Lung (tissue), 11 donors: ENCODE measurements at regions not wholly inside any gene's neighbourhood (a gene's known extent, or its start where the extent isn't known, plus 50 kb on each side); places are given as distances from the start of the nearest gene placed in this dataset.

ENCODE experiments used
- ATAC-seq: fragments of 200-7000 bp; cut with Tn5 transposase; one replicate; pipeline ENCODE4 v1.9.1; 2020; ENCODE audit warnings: moderate number of reproducible peaks; ENCODE audit not compliant: insufficient read depth, low FRiP score
- DNase-seq, 3 donors: peaks; one replicate each; pipeline ENCODE4 v3.0.0-alpha.2; 2013 to 2017
- H3K27ac ChIP-seq, 2 donors: one replicate each; pipeline ENCODE4 v1.5.1; 2013; ENCODE audit warnings: mild to moderate bottlenecking in 2 of 2, moderate library complexity in 2 of 2, control low read depth in 1 of 2, inconsistent platforms in 1 of 2, low read depth in 1 of 2, low read length in 1 of 2
- H3K27me3 ChIP-seq, 3 donors: one replicate each; pipeline ENCODE4 v1.5.1; 2013; ENCODE audit warnings: low read length in 2 of 3; ENCODE audit not compliant: control insufficient read depth in 3 of 3, insufficient read depth in 3 of 3
- H3K36me3 ChIP-seq, 4 donors: one replicate each; pipeline ENCODE4 v1.5.1; 2013; ENCODE audit warnings: low read length in 4 of 4, mild to moderate bottlenecking in 1 of 4, moderate library complexity in 1 of 4; ENCODE audit not compliant: control insufficient read depth in 4 of 4, insufficient read depth in 4 of 4
- H3K4me1 ChIP-seq, 5 donors: one replicate each; pipeline ENCODE4 v1.5.1; 2013; ENCODE audit warnings: low read length in 5 of 5, mild to moderate bottlenecking in 2 of 5, moderate library complexity in 1 of 5; ENCODE audit not compliant: control insufficient read depth in 5 of 5, insufficient read depth in 5 of 5
- H3K4me3 ChIP-seq: one replicate; pipeline ENCODE4 v1.5.1; 2013; ENCODE audit warnings: mild to moderate bottlenecking, control low read depth, moderate library complexity
- H3K9ac ChIP-seq, 2 donors: one replicate each; pipeline ENCODE4 v1.5.1; 2013; ENCODE audit warnings: low read length in 2 of 2, control low read depth in 1 of 2; ENCODE audit not compliant: insufficient read depth in 1 of 2
- H3K9me3 ChIP-seq, 4 donors: one replicate each; pipeline ENCODE4 v1.5.1; 2013; ENCODE audit warnings: low read length in 3 of 4, mild to moderate bottlenecking in 1 of 4, moderate library complexity in 1 of 4; ENCODE audit not compliant: control insufficient read depth in 4 of 4, insufficient read depth in 3 of 4
- CTCF ChIP-seq: IDR thresholded peaks from 2 replicates; pipeline ENCODE4 v1.5.1; 2012; ENCODE audit warnings: mild to moderate bottlenecking; ENCODE audit errors: control extremely low read depth, extremely low read depth
- WGBS, 2 donors: extraction: QIAGEN DNeasy Blood & Tissue Kit; methylation state at CpG; one replicate each; pipeline ENCODE4 v1.1.7; 2013; 5-methylcytosine and 5-hydroxymethylcytosine counted together
- donor health status: control.
- donor health status: control.
- donor health status: Bipolar disorder and iron deficiency.
- donor health status: healthy.
- donor health status: DM: yes; HTN: yes; CAD: no.

GRCh38 chr13:82713687-82714405, 1168.4 kb downstream of the SLITRK1 start:
- H3K36me3 ChIP-seq: no peaks in the 10 kb centered on the region
- no peak for TF ChIP-seq CTCF
- DNase-seq (no peak), ATAC-seq (no peak)
- H3K27ac ChIP-seq: no peak overlapping the region
- H3K9ac ChIP-seq: no peak overlapping the region
- H3K9me3 ChIP-seq: no peaks in the 10 kb centered on the region
- H3K4me3 ChIP-seq: no peak overlapping the region
- 78 to 89% methylated on average over 3 of the region's 3 CpGs for WGBS, 2 donors
- H3K4me1 ChIP-seq: no peaks in the 10 kb centered on the region
- H3K27me3 ChIP-seq: no peaks in the 10 kb centered on the region

GRCh38 chr13:82702513-82702912, 1179.8 kb downstream of the SLITRK1 start:
- H3K27ac ChIP-seq: no peak overlapping the region
- H3K9ac ChIP-seq: no peak overlapping the region
- peaks cover 0 to 2% (median 0%) of the 10 kb centered on the region in 4 donors for H3K9me3 ChIP-seq
- no peak for DNase-seq
- WGBS, 2 donors: 85 to 97% methylated on average over 1 of the region's 1 CpG
- no peak for TF ChIP-seq CTCF
- H3K4me3 ChIP-seq: no peak overlapping the region
- no peaks in the 10 kb centered on the region for H3K27me3 ChIP-seq
- ATAC-seq: no peak
- H3K4me1 ChIP-seq: no peaks in the 10 kb centered on the region
- H3K36me3 ChIP-seq: no peaks in the 10 kb centered on the region

GRCh38 chr13:82701020-82701419, 1181.3 kb downstream of the SLITRK1 start:
- 81 to 90% methylated on average over 2 of the region's 2 CpGs for WGBS, 2 donors
- Histone ChIP-seq H3K36me3 (no peaks in the 10 kb centered on the region), H3K4me1 (no peaks in the 10 kb centered on the region), H3K9me3 (peaks cover 0 to 2% (median 0%) of the 10 kb centered on the region in 4 donors), H3K4me3 (no peak overlapping the region), H3K27ac (no peak overlapping the region), H3K27me3 (no peaks in the 10 kb centered on the region), H3K9ac (no peak overlapping the region)
- no peak for DNase-seq
- ATAC-seq: no peak
- TF ChIP-seq CTCF: no peak

- H3K27me3 ChIP-seq: no peaks in the 10 kb centered on the region
- H3K9me3 ChIP-seq: no peaks in the 10 kb centered on the region
- no peak overlapping the region for H3K27ac ChIP-seq
- H3K9ac ChIP-seq: no peak overlapping the region
- DNase-seq (no peak), ATAC-seq (no peak)
- no peaks in the 10 kb centered on the region for H3K4me1 ChIP-seq
- H3K36me3 ChIP-seq: no peaks in the 10 kb centered on the region
- TF ChIP-seq CTCF: no peak
- H3K4me3 ChIP-seq: no peak overlapping the region
Measured at GRCh38 chr13:82698941-82699340, 1183.3 kb downstream of the SLITRK1 start.
